H1 (cell line): ENCODE measurements at regions not wholly inside any gene's neighbourhood (a gene's known extent, or its start where the extent isn't known, plus 50 kb on each side); places are given as distances from the start of the nearest gene placed in this dataset.
"Not testable (repeated sequence)": the region's sequence is repeated elsewhere in the genome, so short reads cannot be mapped to it uniquely, and the experiment has no call there.

Source experiments
- CTCF ChIA-PET: fragments of 300-600 bp; sonication (Branson Sonifier 250); formaldehyde crosslinking; loops from one replicate; lab custom pipeline; 2021; ENCODE audit not compliant: partially characterized antibody; lab: Charles Lee
- POLR2A ChIA-PET: fragments of 300-600 bp; sonication (Branson Sonifier 250); formaldehyde crosslinking; loops from one replicate; lab custom pipeline; 2021; ENCODE audit warnings: inconsistent platforms; ENCODE audit not compliant: partially characterized antibody; lab: Charles Lee
- DNase-seq, 2 experiments: peaks; one replicate each; pipeline versions ENCODE4 v3.0.0 to v3.0.0-alpha.2; 2010 to 2022; ENCODE audit warnings: low spot score in 2 of 2, low read depth in 1 of 2, mixed read lengths in 1 of 2
- FAIRE-seq: peaks from 2 replicates; lab custom pipeline; 2011; peaks lifted over from hg19 to GRCh38; lab: Jason Lieb, UNC
- H2AFZ ChIP-seq: 2 replicates; pipeline ENCODE4 v1.8.1; 2012; ENCODE audit warnings: low read length, inconsistent platforms
- H2AK5ac ChIP-seq: 2 replicates; pipeline ENCODE4 v1.6.1; 2013; ENCODE audit warnings: low read depth, low read length
- H2BK120ac ChIP-seq: replicated peaks from 2 replicates; pipeline ENCODE3; 2013; ENCODE audit warnings: low read depth, low read length, inconsistent platforms
- H2BK12ac ChIP-seq: 2 replicates; pipeline ENCODE4 v1.6.1; 2013; ENCODE audit warnings: low read depth, low read length
- H2BK15ac ChIP-seq: 2 replicates; pipeline ENCODE4 v1.6.1; 2013; ENCODE audit warnings: low read length
- H2BK20ac ChIP-seq: 2 replicates; pipeline ENCODE4 v1.6.1; 2013; ENCODE audit warnings: low read length
- H2BK5ac ChIP-seq: 2 replicates; pipeline ENCODE4 v1.6.1; 2013; ENCODE audit warnings: low read depth, low read length
- H3K14ac ChIP-seq: 2 replicates; pipeline ENCODE4 v1.6.1; 2013; ENCODE audit warnings: inconsistent platforms; ENCODE audit not compliant: insufficient read length
- H3K18ac ChIP-seq: 2 replicates; pipeline ENCODE4 v1.6.1; 2013; ENCODE audit warnings: low read length; ENCODE audit errors: extremely low read depth
- H3K23ac ChIP-seq: 2 replicates; pipeline ENCODE4 v1.6.1; 2013; ENCODE audit warnings: inconsistent platforms; ENCODE audit not compliant: insufficient read length
- H3K23me2 ChIP-seq: 2 replicates; pipeline ENCODE4 v1.6.1; 2013; ENCODE audit warnings: low read depth, low read length
- H3K27ac ChIP-seq: 2 replicates; pipeline ENCODE4 v1.6.1; 2011; ENCODE audit warnings: low read depth, low read length, inconsistent platforms
- H3K27me3 ChIP-seq, 4 experiments: replicated peaks in 1 of 4; 1 replicate in 1 of 4; 2 replicates in 3 of 4; pipeline versions ENCODE4 v1.6.1 to v1.8.1; 2011 to 2013; ENCODE audit warnings: low read length in 3 of 4, mild to moderate bottlenecking in 3 of 4, inconsistent platforms in 2 of 4, mixed read lengths in 2 of 4, moderate library complexity in 1 of 4; ENCODE audit not compliant: control insufficient read depth in 3 of 4, insufficient read depth in 3 of 4; ENCODE audit errors: extremely low read depth in 1 of 4
- H3K36me3 ChIP-seq, 4 experiments: 2 replicates each; pipeline versions ENCODE4 v1.6.1 to v1.8.1; 2011 to 2013; ENCODE audit warnings: mild to moderate bottlenecking in 4 of 4, low read length in 3 of 4, moderate library complexity in 2 of 4, control low read depth in 1 of 4, inconsistent platforms in 1 of 4; ENCODE audit not compliant: insufficient read depth in 4 of 4, control insufficient read depth in 2 of 4
- H3K4ac ChIP-seq: replicated peaks from 2 replicates; pipeline ENCODE3; 2013; ENCODE audit warnings: low read length, low read depth, mixed read lengths, inconsistent platforms; ENCODE audit not compliant: insufficient read length
- H3K4me1 ChIP-seq, 4 experiments: replicated peaks in 1 of 4; 1 replicate in 1 of 4; 2 replicates in 3 of 4; pipeline versions ENCODE4 v1.6.1 to v1.8.1; 2011 to 2013; ENCODE audit warnings: low read length in 3 of 4, inconsistent platforms in 2 of 4, mixed read lengths in 1 of 4; ENCODE audit not compliant: insufficient read depth in 4 of 4, control insufficient read depth in 3 of 4
- H3K4me2 ChIP-seq, 2 experiments: 2 replicates each; pipeline versions ENCODE4 v1.6.1 to v1.8.1; 2011 to 2013; ENCODE audit warnings: low read depth in 2 of 2, low read length in 2 of 2, control low read depth in 1 of 2, inconsistent platforms in 1 of 2, mild to moderate bottlenecking in 1 of 2; ENCODE audit not compliant: insufficient read depth in 1 of 2
- H3K4me3 ChIP-seq, 4 experiments: fragments of 200-600, 300-600 bp in 1 of 4; sonication (generic), shearing (Covaris generic), sonication (Bioruptor Twin) in 1 of 4; 2 replicates each; pipeline versions ENCODE4 v1.5.1 to v1.8.1; 2011 to 2016; ENCODE audit warnings: low read length in 4 of 4, low read depth in 3 of 4, control low read depth in 2 of 4, inconsistent platforms in 2 of 4, mild to moderate bottlenecking in 2 of 4, mixed read lengths in 1 of 4, moderate library complexity in 1 of 4; ENCODE audit not compliant: insufficient read depth in 2 of 4; ENCODE audit errors: extremely low read depth in 1 of 4
- H3K56ac ChIP-seq: replicated peaks from 2 replicates; pipeline ENCODE3; 2013; ENCODE audit warnings: low read depth, mild to moderate bottlenecking, mixed read lengths, low read length, inconsistent platforms; ENCODE audit not compliant: insufficient read length
- H3K79me1 ChIP-seq: 2 replicates; pipeline ENCODE4 v1.6.1; 2013; ENCODE audit warnings: low read depth, low read length, control low read depth
- H3K79me2 ChIP-seq, 2 experiments: 2 replicates each; pipeline versions ENCODE4 v1.6.1 to v1.8.1; 2012 to 2013; ENCODE audit warnings: low read length in 2 of 2, mild to moderate bottlenecking in 2 of 2, inconsistent platforms in 1 of 2; ENCODE audit not compliant: insufficient read depth in 2 of 2, control insufficient read depth in 1 of 2
- H3K9ac ChIP-seq, 4 experiments: replicated peaks in 1 of 4; 1 replicate in 1 of 4; 2 replicates in 3 of 4; pipeline versions ENCODE4 v1.6.1 to v1.8.1; 2011 to 2013; ENCODE audit warnings: low read depth in 3 of 4, low read length in 3 of 4, control low read depth in 2 of 4, mild to moderate bottlenecking in 2 of 4, moderate library complexity in 2 of 4, inconsistent platforms in 1 of 4; ENCODE audit errors: extremely low read depth in 1 of 4
- H3K9me3 ChIP-seq, 2 experiments: 2 replicates each; pipeline versions ENCODE4 v1.6.1 to v1.8.1; 2012 to 2013; ENCODE audit warnings: mild to moderate bottlenecking in 2 of 2, moderate library complexity in 2 of 2, control low read depth in 1 of 2, inconsistent platforms in 1 of 2, low read depth in 1 of 2, low read length in 1 of 2, mixed read lengths in 1 of 2; ENCODE audit not compliant: insufficient read depth in 2 of 2
- H4K20me1 ChIP-seq, 2 experiments: replicated peaks in 1 of 2; 2 replicates each; pipeline versions ENCODE3 to v1.8.1; 2011 to 2013; ENCODE audit warnings: inconsistent platforms in 2 of 2, low read length in 2 of 2, mild to moderate bottlenecking in 1 of 2; ENCODE audit not compliant: insufficient read depth in 2 of 2, control insufficient read depth in 1 of 2
- H4K5ac ChIP-seq: 2 replicates; pipeline ENCODE4 v1.6.1; 2013; ENCODE audit warnings: low read length, low read depth, mixed read lengths, inconsistent platforms; ENCODE audit not compliant: insufficient read length
- H4K8ac ChIP-seq: 2 replicates; pipeline ENCODE4 v1.8.0; 2013; ENCODE audit warnings: mild to moderate bottlenecking, moderate library complexity, low read length, inconsistent platforms; ENCODE audit not compliant: insufficient read depth; ENCODE audit errors: extremely low read depth
- H4K91ac ChIP-seq: replicated peaks from 2 replicates; pipeline ENCODE3; 2013; ENCODE audit warnings: low read length, mixed read lengths, inconsistent platforms; ENCODE audit not compliant: insufficient read length
- WGBS, 2 experiments: shearing (Covaris generic) in 1 of 2; methylation state at CpG; one replicate each; pipeline versions ENCODE4 v1.1.6 to v1.1.7; 2013 to 2015; ENCODE audit warnings: low lambda C conversion rate in 2 of 2, mixed read lengths in 2 of 2, inconsistent platforms in 1 of 2, low coverage in 1 of 2, missing lambda C conversion rate in 1 of 2; ENCODE audit not compliant: insufficient replicate concordance in 2 of 2, insufficient coverage in 1 of 2, insufficient read length in 1 of 2; ENCODE audit errors: extremely low coverage in 1 of 2, missing lambda C conversion rate in 1 of 2; 5-methylcytosine and 5-hydroxymethylcytosine counted together

GRCh38 chr3:161707253-161707652 is 210.6 kb downstream of the OTOL1 start:
- H3K79me2 ChIP-seq, H3K56ac ChIP-seq, H3K4ac ChIP-seq, H3K79me1 ChIP-seq, H2BK15ac ChIP-seq, H2BK5ac ChIP-seq, H2BK20ac ChIP-seq, H3K27me3 ChIP-seq, H3K18ac ChIP-seq, H3K4me3 ChIP-seq, H2AK5ac ChIP-seq, H3K4me2 ChIP-seq, H3K36me3 ChIP-seq, H3K23me2 ChIP-seq, H3K4me1 ChIP-seq, FAIRE-seq, H4K20me1 ChIP-seq, H3K23ac ChIP-seq, H3K9ac ChIP-seq, H4K91ac ChIP-seq, H3K14ac ChIP-seq, H3K27ac ChIP-seq, H2AFZ ChIP-seq, H4K8ac ChIP-seq, H2BK12ac ChIP-seq, DNase-seq, POLR2A ChIA-PET, H4K5ac ChIP-seq, H2BK120ac ChIP-seq, H3K9me3 ChIP-seq: not testable (repeated sequence)
- 85% methylated on average over 5 of the region's 5 CpGs; no CpG with 5 or more reads in 1 of the 2 experiments for WGBS, 2 experiments
- CTCF ChIA-PET, result interaction anchor here (0.9 to 1.6 kb wide), 2 partner anchors 153 to 197 kb away, joined by 3 read pairs; no protein-coding TSS in a partner anchor
